ENCODE measurements at regions not wholly inside any gene's neighbourhood (a gene's known extent, or its start where the extent isn't known, plus 50 kb on each side); places are given as distances from the start of the nearest gene placed in this dataset.

- Histone ChIP-seq H3K9ac (ENCODE audit: low read depth, low read length, poor library complexity, severe bottlenecking) (no peak overlapping the region), H3K27me3 (ENCODE audit: insufficient read depth, low read length, poor library complexity, severe bottlenecking) (no peaks in the 10 kb centered on the region), H3K79me2 (ENCODE audit: insufficient read depth, low read length) (no peaks in the 10 kb centered on the region), H3K9me3 (ENCODE audit: insufficient read depth, low read depth, low read length) (no peaks in the 10 kb centered on the region), H3K36me3 (ENCODE audit: insufficient read depth, low read length) (no peaks in the 10 kb centered on the region), H3F3A (ENCODE audit: low read depth) (no peaks in the 10 kb centered on the region), H3K4me3 (ENCODE audit: low read length, poor library complexity, severe bottlenecking) (no peak overlapping the region), H2AFZ (ENCODE audit: low read length) (no peak overlapping the region), H4K20me1 (ENCODE audit: insufficient read depth, low read length, poor library complexity, severe bottlenecking) (no peaks in the 10 kb centered on the region), H3K9me2 (replicated peaks; ENCODE audit: low read depth, low read length) (no peaks in the 10 kb centered on the region), H3K4me2 (ENCODE audit: low read depth, low read length, poor library complexity, severe bottlenecking) (no peak overlapping the region), H3K4me1 (ENCODE audit: insufficient read depth, low read length, poor library complexity, severe bottlenecking) (no peaks in the 10 kb centered on the region)
- TF ChIP-seq CTCF (conservative IDR thresholded peaks at IDR 0.05; ENCODE audit: low read length) (no peak), EZH2phosphoT487 (IDR thresholded peaks at IDR 0.05; ENCODE audit: borderline replicate concordance) (no peak)
Measured at GRCh38 chrX:1894026-1894294, 279.1 kb downstream of the ASMT start.

- H3K9me3 ChIP-seq (ENCODE audit: insufficient read depth, low read depth, low read length): no peaks in the 10 kb centered on the region
- no peak overlapping the region for H3K4me3 ChIP-seq (ENCODE audit: low read length, poor library complexity, severe bottlenecking)
- TF ChIP-seq CTCF (conservative IDR thresholded peaks at IDR 0.05; ENCODE audit: low read length): no peak
- H3K4me2 ChIP-seq (ENCODE audit: low read depth, low read length, poor library complexity, severe bottlenecking): no peak overlapping the region
- no peaks in the 10 kb centered on the region for H3K36me3 ChIP-seq (ENCODE audit: insufficient read depth, low read length)
- H3K9me2 ChIP-seq (replicated peaks; ENCODE audit: low read depth, low read length): no peaks in the 10 kb centered on the region
- H3K79me2 ChIP-seq (ENCODE audit: insufficient read depth, low read length): no peaks in the 10 kb centered on the region
- H3K27me3 ChIP-seq (ENCODE audit: insufficient read depth, low read length, poor library complexity, severe bottlenecking): no peaks in the 10 kb centered on the region
- H4K20me1 ChIP-seq (ENCODE audit: insufficient read depth, low read length, poor library complexity, severe bottlenecking): no peaks in the 10 kb centered on the region
- no peak overlapping the region for H3K9ac ChIP-seq (ENCODE audit: low read depth, low read length, poor library complexity, severe bottlenecking)
- no peaks in the 10 kb centered on the region for H3K4me1 ChIP-seq (ENCODE audit: insufficient read depth, low read length, poor library complexity, severe bottlenecking)
- H2AFZ ChIP-seq (ENCODE audit: low read length): no peak overlapping the region
- H3F3A ChIP-seq (ENCODE audit: low read depth): no peaks in the 10 kb centered on the region
Measured at GRCh38 chrX:1894740-1895139, 279.9 kb downstream of the ASMT start.

- no peaks in the 10 kb centered on the region for H3F3A ChIP-seq (ENCODE audit: low read depth)
Measured at GRCh38 chrX:1895583-1895982, 280.7 kb downstream of the ASMT start.

More at GRCh38 chrX:1895583-1895982, 280.7 kb downstream of the ASMT start:
- Histone ChIP-seq H3K27me3 (ENCODE audit: insufficient read depth, low read length, poor library complexity, severe bottlenecking) (no peaks in the 10 kb centered on the region), H2AFZ (ENCODE audit: low read length) (no peak overlapping the region), H3K9me2 (replicated peaks; ENCODE audit: low read depth, low read length) (no peaks in the 10 kb centered on the region), H3K4me3 (ENCODE audit: low read length, poor library complexity, severe bottlenecking) (no peak overlapping the region), H3K36me3 (ENCODE audit: insufficient read depth, low read length) (no peaks in the 10 kb centered on the region), H3K9ac (ENCODE audit: low read depth, low read length, poor library complexity, severe bottlenecking) (no peak overlapping the region), H3K79me2 (ENCODE audit: insufficient read depth, low read length) (no peaks in the 10 kb centered on the region), H3K4me1 (ENCODE audit: insufficient read depth, low read length, poor library complexity, severe bottlenecking) (no peaks in the 10 kb centered on the region), H3K9me3 (ENCODE audit: insufficient read depth, low read depth, low read length) (no peaks in the 10 kb centered on the region), H4K20me1 (ENCODE audit: insufficient read depth, low read length, poor library complexity, severe bottlenecking) (no peaks in the 10 kb centered on the region), H3K4me2 (ENCODE audit: low read depth, low read length, poor library complexity, severe bottlenecking) (no peak overlapping the region)
- no peak for TF ChIP-seq CTCF (conservative IDR thresholded peaks at IDR 0.05; ENCODE audit: low read length)
- TF ChIP-seq EZH2phosphoT487 (IDR thresholded peaks at IDR 0.05; ENCODE audit: borderline replicate concordance): no peak

Data from Loucy (cell line).